Small intestine (tissue), 7 donors: ENCODE measurements at regions not wholly inside any gene's neighbourhood (a gene's known extent, or its start where the extent isn't known, plus 50 kb on each side); places are given as distances from the start of the nearest gene placed in this dataset.

Experiments
- DNase-seq, 2 donors: peaks; one replicate each; pipeline versions ENCODE4 v3.0.0 to v3.0.0-alpha.2; 2013
- FAIRE-seq: peaks from 2 replicates; lab custom pipeline; 2012; peaks lifted over from hg19 to GRCh38; lab: Jason Lieb, UNC
- H3K27ac ChIP-seq, 3 donors: one replicate each; pipeline ENCODE4 v1.5.1; 2013; ENCODE audit warnings: low read length in 2 of 3, mild to moderate bottlenecking in 2 of 3, control low read depth in 1 of 3, inconsistent platforms in 1 of 3, low read depth in 1 of 3, moderate library complexity in 1 of 3
- H3K27me3 ChIP-seq, 3 donors: one replicate each; pipeline ENCODE4 v1.6.1; 2013; ENCODE audit warnings: low read length in 3 of 3, inconsistent platforms in 1 of 3; ENCODE audit not compliant: control insufficient read depth in 3 of 3, insufficient read depth in 3 of 3
- H3K36me3 ChIP-seq, 3 donors: one replicate each; pipeline ENCODE4 v1.6.1; 2013; ENCODE audit warnings: low read length in 3 of 3, inconsistent platforms in 1 of 3, low read depth in 1 of 3, mild to moderate bottlenecking in 1 of 3, moderate library complexity in 1 of 3; ENCODE audit not compliant: control insufficient read depth in 3 of 3, insufficient read depth in 2 of 3
- H3K4me1 ChIP-seq, 3 donors: one replicate each; pipeline ENCODE4 v1.6.1; 2013; ENCODE audit warnings: low read length in 2 of 3, inconsistent platforms in 1 of 3, low read depth in 1 of 3, mild to moderate bottlenecking in 1 of 3, moderate library complexity in 1 of 3; ENCODE audit not compliant: control insufficient read depth in 3 of 3, insufficient read depth in 2 of 3
- H3K4me3 ChIP-seq, 3 donors: one replicate each; pipeline ENCODE4 v1.5.1; 2013; ENCODE audit warnings: low read length in 3 of 3, control low read depth in 1 of 3, inconsistent platforms in 1 of 3, low read depth in 1 of 3, mild to moderate bottlenecking in 1 of 3, moderate library complexity in 1 of 3
- H3K9me3 ChIP-seq, 2 donors: one replicate each; pipeline ENCODE4 v1.6.1; 2013; ENCODE audit warnings: low read depth in 1 of 2, low read length in 1 of 2; ENCODE audit not compliant: control insufficient read depth in 2 of 2, insufficient read depth in 1 of 2
- WGBS, 3 donors: extraction: QIAGEN DNeasy Blood & Tissue Kit; methylation state at CpG; one replicate each; pipeline ENCODE4 v1.1.7; 2013; 5-methylcytosine and 5-hydroxymethylcytosine counted together
- donor health status: healthy with polysubstance abuse.
- donor health status: control.
- donor health status: control.
- donor health status: Bipolar disorder and iron deficiency.
- donor health status: healthy.

DNA sequence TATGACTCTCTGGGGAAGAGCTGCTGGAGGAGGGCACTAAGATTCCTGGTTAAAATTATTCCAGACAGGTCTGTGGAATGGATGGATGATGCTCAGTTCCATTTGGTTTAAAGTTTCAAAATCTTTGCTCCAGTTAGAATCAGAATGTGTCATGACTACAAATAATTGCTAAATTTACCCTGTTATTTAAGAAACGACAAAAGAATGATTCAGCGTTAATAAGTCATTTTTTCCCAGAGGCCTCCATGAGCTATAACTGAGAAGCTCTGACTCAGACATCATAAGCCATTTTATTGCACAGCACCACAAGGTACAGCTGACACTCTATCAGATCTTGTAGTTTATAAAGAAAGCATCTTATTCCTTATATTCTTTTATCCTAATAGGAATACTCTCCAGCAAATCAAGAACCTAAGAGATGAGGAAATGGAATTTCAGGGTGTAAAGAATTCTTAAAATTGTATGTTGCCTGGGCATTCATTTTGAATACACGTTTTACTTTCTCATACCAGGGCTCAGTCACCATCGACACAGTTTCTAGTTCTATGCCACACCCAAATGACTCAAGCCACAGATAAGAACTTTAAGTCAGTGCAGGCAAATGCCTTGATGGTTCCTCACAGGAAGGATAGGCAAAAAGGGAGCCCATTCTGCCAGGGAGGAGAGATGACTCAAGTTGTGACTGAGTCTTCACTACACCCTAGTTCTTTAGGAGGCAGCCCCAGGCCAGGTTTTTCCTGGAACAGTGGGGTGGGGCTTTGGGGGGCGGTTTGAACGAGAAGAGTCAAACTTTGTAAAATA, 636.0 kb downstream of the MMUT start:
- FAIRE-seq = no peak
- Histone ChIP-seq H3K4me1 (no peaks in the 10 kb centered on the region), H3K27ac (peak overlapping the region in 1 of 3 donors; percentile 45), H3K4me3 (no peak overlapping the region), H3K36me3 (no peaks in the 10 kb centered on the region), H3K27me3 (no peaks in the 10 kb centered on the region), H3K9me3 (peaks cover 0 to 1% of the 10 kb centered on the region in 2 donors)
- peak in 1 of 2 donors; percentile 38 for DNase-seq
- WGBS, 3 donors = 56 to 71% (median 57%) methylated on average over 6 of the region's 6 CpGs

GRCh38 chr6:48826152-48826515, 636.9 kb downstream of the MMUT start:
- Histone ChIP-seq H3K4me1 (no peaks in the 10 kb centered on the region), H3K4me3 (no peak overlapping the region), H3K36me3 (no peaks in the 10 kb centered on the region), H3K27me3 (no peaks in the 10 kb centered on the region), H3K9me3 (peaks cover 0 to 1% of the 10 kb centered on the region in 2 donors), H3K27ac (no peak overlapping the region)
- DNase-seq (no peak), FAIRE-seq (no peak)
- 50 to 55% (median 55%) methylated on average over 2 of the region's 2 CpGs for WGBS, 3 donors

DNA sequence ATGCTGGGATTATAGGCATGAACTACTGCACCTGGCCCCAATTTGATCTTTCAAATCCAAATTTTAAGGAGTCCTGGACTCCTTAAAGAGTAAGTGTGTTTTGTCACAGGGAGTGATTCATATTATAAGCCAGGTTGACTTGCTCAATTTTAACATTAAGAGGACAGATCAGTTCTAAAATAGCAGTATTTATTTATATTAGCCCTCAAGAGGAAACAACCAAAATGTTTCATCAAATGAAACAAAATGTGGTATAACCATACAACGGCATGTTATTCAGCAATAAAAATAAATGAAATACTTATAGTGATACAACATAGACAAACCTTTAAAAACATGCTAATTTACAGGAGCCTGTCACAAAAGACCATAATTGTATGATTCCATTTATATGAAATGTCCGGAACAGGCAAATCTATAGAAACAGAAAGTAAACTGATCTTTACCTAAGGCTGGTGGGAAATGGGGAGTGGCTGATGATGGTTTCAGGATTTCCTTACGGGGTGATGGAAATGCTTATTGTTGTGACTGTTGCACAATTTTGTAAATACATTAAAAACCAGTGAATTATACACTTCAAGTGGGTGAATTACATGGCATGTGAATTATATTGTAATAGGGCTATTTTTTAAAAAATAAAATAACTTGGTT, 637.4 kb downstream of the MMUT start:
- H3K4me3 ChIP-seq = no peak overlapping the region
- H3K27ac ChIP-seq = no peak overlapping the region
- no peaks in the 10 kb centered on the region for H3K4me1 ChIP-seq
- FAIRE-seq (no peak), DNase-seq (no peak)
- WGBS, 3 donors = 68 to 79% (median 76%) methylated on average over 3 of the region's 3 CpGs
- H3K9me3 ChIP-seq = peaks cover 0 to 1% of the 10 kb centered on the region in 2 donors
- no peaks in the 10 kb centered on the region for H3K27me3 ChIP-seq
- H3K36me3 ChIP-seq = no peaks in the 10 kb centered on the region

DNA sequence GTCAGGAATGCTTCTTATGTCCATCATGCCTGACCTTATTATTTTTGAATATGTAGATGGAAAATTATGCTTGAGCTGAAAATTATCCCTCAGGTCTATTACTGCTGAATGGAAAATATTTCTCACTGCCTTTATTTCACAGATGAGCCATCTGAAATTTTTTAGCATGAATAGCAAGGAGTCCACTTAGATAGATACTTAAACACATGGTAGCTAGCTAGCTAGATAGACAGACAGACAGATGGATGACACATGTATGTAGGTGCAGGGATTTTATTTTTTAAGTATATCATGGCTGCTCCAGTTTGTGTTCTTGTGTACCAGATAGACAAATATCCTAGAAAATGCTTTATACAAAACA, 645.0 kb downstream of the MMUT start:
- no peaks in the 10 kb centered on the region for H3K36me3 ChIP-seq
- no peak for FAIRE-seq
- no peak overlapping the region for H3K4me3 ChIP-seq
- H3K27me3 ChIP-seq = no peaks in the 10 kb centered on the region
- no peaks in the 10 kb centered on the region for H3K4me1 ChIP-seq
- H3K9me3 ChIP-seq = peaks cover 0 to 1% of the 10 kb centered on the region in 2 donors
- H3K27ac ChIP-seq = no peak overlapping the region
- DNase-seq = no peak

- FAIRE-seq = no peak
Measured at GRCh38 chr6:48817333-48818051, 645.6 kb downstream of the MMUT start.

GRCh38 chr6:48814957-48815356, 648.1 kb downstream of the MMUT start:
- FAIRE-seq = no peak
- Histone ChIP-seq H3K36me3 (no peaks in the 10 kb centered on the region), H3K9me3 (no peaks in the 10 kb centered on the region), H3K4me3 (no peak overlapping the region), H3K4me1 (no peaks in the 10 kb centered on the region), H3K27me3 (no peaks in the 10 kb centered on the region), H3K27ac (no peak overlapping the region)
- no peak for DNase-seq

More at GRCh38 chr6:48817333-48818051, 645.6 kb downstream of the MMUT start:
- Histone ChIP-seq H3K36me3 (no peaks in the 10 kb centered on the region), H3K27ac (no peak overlapping the region), H3K4me3 (no peak overlapping the region), H3K27me3 (no peaks in the 10 kb centered on the region), H3K4me1 (no peaks in the 10 kb centered on the region), H3K9me3 (no peaks in the 10 kb centered on the region)
- no peak for DNase-seq
- 55 to 59% (median 58%) methylated on average over 4 of the region's 4 CpGs for WGBS, 3 donors

GRCh38 chr6:48813836-48814235, 649.2 kb downstream of the MMUT start:
- DNase-seq (no peak), FAIRE-seq (no peak)
- Histone ChIP-seq H3K9me3 (no peaks in the 10 kb centered on the region), H3K27me3 (no peaks in the 10 kb centered on the region), H3K36me3 (no peaks in the 10 kb centered on the region), H3K27ac (no peak overlapping the region), H3K4me3 (no peak overlapping the region), H3K4me1 (no peaks in the 10 kb centered on the region)
- 49 to 72% (median 53%) methylated on average over 3 of the region's 3 CpGs for WGBS, 3 donors

- Histone ChIP-seq H3K9me3 (no peaks in the 10 kb centered on the region), H3K27ac (no peak overlapping the region), H3K36me3 (no peaks in the 10 kb centered on the region), H3K4me1 (no peaks in the 10 kb centered on the region), H3K4me3 (no peak overlapping the region), H3K27me3 (no peaks in the 10 kb centered on the region)
- 20 to 61% (median 24%) methylated on average over 2 of the region's 2 CpGs for WGBS, 3 donors
- DNase-seq (no peak), FAIRE-seq (no peak)
Measured at GRCh38 chr6:48809700-48810099, 653.4 kb downstream of the MMUT start.
